Astrocyte of the spinal cord (primary cell): ENCODE measurements at regions not wholly inside any gene's neighbourhood (a gene's known extent, or its start where the extent isn't known, plus 50 kb on each side); places are given as distances from the start of the nearest gene placed in this dataset.

Experiments
- DNase-seq: peaks from one replicate; pipeline ENCODE4 v3.0.0; 2011; ENCODE audit warnings: low read depth, low spot score
- H3K4me3 ChIP-seq: 2 replicates; pipeline ENCODE4 v1.5.1; 2011; ENCODE audit warnings: low read depth, mild to moderate bottlenecking, low read length, moderate library complexity
- in situ Hi-C: cut with HindIII; loops from 2 replicates; pipeline ENCODE4 v1.10.0; 2017; ENCODE audit warnings: low sequenced_read_pairs
- TF ChIP-seq, protein P1 (sequence below): IDR thresholded peaks from 2 replicates; pipeline ENCODE4 v1.5.1; 2012; ENCODE audit warnings: low read depth, mild to moderate bottlenecking, low read length, inconsistent platforms

DNA sequence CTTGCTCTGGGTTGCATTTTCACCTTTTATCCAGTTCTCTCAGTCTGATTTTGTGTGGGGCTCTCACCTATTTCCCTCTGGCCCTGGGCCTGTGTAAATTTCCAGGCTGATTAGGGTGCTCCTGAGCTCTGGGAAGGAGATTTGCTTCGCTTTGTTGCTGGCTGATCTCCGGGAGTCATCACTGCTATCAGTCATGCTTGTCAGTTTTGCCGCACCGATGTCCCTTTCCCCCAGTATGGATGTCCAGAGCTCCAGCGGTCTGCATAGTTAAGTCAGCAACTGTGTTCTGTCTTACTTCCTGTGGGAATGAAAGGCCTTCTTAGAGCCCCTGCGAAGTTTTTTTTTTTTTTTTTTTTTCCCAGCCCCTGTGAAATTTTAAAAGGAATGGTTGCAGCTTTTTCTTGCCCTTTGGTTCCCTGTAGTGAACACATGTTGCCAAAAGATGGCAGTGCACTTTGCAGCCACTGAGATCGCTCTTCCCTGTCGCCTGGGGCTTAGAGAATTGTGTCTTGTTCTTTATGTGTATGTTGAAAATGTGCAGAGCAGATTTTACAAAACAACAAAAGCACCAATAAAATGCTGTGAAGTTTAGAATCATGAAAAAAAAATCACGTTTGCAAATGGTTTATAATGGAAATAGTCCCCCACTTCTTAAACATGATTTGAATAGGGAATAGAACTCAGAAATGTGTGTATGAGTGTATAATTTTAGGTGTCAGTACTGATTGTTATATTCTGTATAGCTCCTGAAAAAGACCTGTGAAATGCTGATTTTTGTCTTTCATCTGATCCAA, 109.1 kb upstream of the SLC4A4 start:
- in situ Hi-C loops: no loop called here
- H3K4me3 ChIP-seq: no peak overlapping the region
- TF ChIP-seq, protein P1, sequence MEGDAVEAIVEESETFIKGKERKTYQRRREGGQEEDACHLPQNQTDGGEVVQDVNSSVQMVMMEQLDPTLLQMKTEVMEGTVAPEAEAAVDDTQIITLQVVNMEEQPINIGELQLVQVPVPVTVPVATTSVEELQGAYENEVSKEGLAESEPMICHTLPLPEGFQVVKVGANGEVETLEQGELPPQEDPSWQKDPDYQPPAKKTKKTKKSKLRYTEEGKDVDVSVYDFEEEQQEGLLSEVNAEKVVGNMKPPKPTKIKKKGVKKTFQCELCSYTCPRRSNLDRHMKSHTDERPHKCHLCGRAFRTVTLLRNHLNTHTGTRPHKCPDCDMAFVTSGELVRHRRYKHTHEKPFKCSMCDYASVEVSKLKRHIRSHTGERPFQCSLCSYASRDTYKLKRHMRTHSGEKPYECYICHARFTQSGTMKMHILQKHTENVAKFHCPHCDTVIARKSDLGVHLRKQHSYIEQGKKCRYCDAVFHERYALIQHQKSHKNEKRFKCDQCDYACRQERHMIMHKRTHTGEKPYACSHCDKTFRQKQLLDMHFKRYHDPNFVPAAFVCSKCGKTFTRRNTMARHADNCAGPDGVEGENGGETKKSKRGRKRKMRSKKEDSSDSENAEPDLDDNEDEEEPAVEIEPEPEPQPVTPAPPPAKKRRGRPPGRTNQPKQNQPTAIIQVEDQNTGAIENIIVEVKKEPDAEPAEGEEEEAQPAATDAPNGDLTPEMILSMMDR: peak; percentile 76
- peak; percentile 69 for DNase-seq

DNA sequence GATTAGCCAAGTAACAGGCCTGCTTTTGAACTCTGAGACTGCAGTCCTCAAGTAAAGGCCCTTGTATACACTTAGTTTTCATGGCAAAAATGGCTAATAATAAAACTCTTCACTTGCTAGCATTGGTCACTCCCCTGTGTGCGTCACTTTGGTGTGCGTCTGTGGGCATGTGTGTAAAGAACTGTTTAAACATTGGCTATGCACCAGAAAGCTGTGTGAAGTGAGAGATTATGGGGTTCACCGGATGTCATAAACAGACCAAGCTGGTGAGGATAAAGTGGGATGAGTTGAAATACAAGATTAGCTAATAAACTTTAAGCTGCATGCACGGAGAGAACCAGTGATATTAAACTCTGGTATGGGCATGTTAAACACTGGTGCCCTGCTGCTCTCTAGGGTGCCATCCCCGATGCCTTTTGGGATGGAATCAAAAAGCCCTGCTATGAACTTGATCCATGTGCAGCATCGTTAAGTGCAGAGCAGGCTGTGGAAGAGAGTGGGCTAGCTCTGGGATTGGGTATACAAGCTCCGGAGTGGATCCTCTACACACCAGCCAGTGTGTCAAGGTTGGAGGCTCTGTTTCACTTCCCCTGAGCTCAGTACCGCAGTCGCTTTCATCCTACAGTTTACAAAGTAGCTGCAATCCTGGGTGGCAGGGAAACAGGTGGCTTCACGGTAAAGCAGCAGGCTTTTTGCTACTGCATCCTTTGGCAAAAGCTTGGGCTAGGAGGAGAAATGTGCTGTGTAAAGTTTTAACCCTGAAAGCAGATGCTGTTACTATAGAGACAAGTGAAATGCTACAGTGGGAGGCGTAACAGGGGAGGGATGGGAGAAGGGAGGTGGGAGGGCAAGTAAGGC, 108.3 kb upstream of the SLC4A4 start:
- in situ Hi-C loops: no loop called here
- TF ChIP-seq, protein P1: no peak
- peak; percentile 8 for DNase-seq
- no peak overlapping the region for H3K4me3 ChIP-seq

DNA sequence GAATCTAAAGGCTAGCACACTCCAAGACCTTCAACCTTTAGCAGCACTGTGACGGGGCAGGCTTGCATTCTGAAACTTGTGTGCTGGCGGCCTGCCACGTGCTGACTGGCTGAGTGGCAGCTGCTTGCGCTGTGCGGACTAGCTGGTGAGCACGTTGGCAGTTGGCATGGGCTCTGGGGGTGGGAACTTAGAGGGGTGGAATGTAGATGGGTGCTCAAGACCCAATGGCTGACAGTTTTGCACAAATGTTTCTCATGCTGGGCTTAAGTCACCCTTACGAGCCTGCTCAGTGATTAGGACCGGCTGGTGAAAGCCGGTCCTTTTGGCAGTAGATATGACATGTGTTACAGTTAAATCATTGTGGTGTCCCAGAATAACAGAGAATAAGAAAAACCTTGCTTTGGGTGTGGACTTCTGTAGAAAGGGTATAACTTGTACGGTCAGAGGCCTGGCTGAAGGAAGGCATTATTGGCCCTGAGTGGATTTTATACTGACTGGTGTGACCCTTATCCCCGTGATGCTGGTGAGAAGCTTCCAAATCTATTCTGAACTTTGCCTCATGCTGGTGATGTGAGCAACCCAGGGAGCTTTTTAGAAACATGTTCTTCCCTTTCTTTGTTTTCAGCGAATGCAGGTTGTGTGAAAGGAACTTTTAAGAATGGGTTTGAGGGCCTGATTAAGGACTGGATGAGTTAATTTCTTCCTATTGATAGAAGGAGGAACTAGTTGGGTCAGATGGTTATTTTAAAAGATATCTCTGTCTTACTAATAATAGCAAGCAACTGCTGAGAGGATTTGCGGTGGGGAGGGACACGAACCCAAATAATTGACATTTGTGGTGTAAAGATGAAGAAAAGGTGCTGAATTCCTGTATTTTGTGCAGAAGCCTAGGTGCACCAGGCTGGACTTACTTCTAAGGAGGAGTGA, 107.4 kb upstream of the SLC4A4 start:
- TF ChIP-seq, protein P1: no peak
- DNase-seq: peak; percentile 42
- H3K4me3 ChIP-seq: no peak overlapping the region
- in situ Hi-C loops: no loop called here

DNA sequence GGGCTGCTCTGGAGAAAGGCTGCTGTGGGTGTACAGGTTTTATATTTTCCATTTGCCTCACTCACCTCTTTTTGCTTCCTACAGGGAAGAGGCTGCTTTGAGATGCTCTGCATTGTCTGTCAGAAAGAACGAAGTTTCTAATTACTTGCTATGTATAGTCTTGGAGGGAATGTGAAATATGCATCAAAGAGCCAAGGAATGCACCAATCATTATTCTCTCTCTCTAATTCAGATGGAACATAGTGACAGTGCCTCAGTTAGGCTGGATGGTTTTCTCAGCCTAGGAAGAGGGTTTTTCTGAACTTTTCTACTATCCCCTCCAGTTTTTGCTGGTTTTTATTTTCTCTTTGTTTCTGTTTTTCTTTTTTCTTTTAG, 106.8 kb upstream of the SLC4A4 start:
- TF ChIP-seq, protein P1: no peak
- in situ Hi-C loops: no loop called here
- no peak for DNase-seq
- no peak overlapping the region for H3K4me3 ChIP-seq

DNA sequence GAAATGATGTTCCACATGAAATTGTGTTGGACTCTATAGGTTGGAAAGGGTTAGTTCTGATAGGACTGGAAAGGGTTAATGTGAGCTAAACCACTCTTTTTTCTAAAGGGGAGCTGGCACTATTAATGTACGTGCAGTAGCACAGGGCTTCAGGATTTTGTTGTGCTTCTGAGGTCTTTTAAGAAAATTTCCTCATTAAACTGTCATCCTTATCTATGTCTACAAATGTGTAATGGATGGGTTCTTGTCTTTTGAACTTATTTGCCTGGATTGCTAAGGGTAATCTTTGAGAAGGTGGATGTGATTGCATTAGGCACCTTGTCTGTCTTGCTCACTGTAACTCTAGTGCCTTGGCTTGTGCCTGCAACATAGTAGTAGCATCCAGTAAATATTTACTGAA, 106.0 kb upstream of the SLC4A4 start:
- in situ Hi-C loops: no loop called here
- H3K4me3 ChIP-seq: no peak overlapping the region
- DNase-seq: no peak
- TF ChIP-seq, protein P1: no peak
